Ovary (tissue), 3 donors: ENCODE measurements at regions not wholly inside any gene's neighbourhood (a gene's known extent, or its start where the extent isn't known, plus 50 kb on each side); places are given as distances from the start of the nearest gene placed in this dataset.

Source experiments
- CTCF ChIP-seq, 3 donors: fragments of 450-650 bp in 2 of 3; fragments of 200-600 bp in 1 of 3; IDR thresholded peaks; one replicate each; pipeline versions ENCODE4 v1.5.1 to v1.8.0; 2016 to 2022; ENCODE audit warnings: antibody characterized with exemption in 3 of 3, mild to moderate bottlenecking in 1 of 3
- EP300 ChIP-seq: sonication (generic); formaldehyde crosslinking; IDR thresholded peaks from one replicate; pipeline ENCODE4 v1.6.1; 2017; ENCODE audit warnings: antibody characterized with exemption
- POLR2A ChIP-seq: fragments of 450-650 bp; IDR thresholded peaks from one replicate; pipeline ENCODE4 v1.6.1; 2017; ENCODE audit warnings: antibody characterized with exemption, mild to moderate bottlenecking, moderate library complexity
- donor health status: DM: no; HTN: no; CAD: no.

- TF ChIP-seq CTCF (IDR thresholded peaks at IDR 0.05) (no peak), EP300 (no peak), POLR2A (no peak)
These were observed 111.4 kb upstream of the SLC7A1 start for GRCh38 chr13:29706923-29707322.
